ENCODE measurements at regions not wholly inside any gene's neighbourhood (a gene's known extent, or its start where the extent isn't known, plus 50 kb on each side); places are given as distances from the start of the nearest gene placed in this dataset.

DNA sequence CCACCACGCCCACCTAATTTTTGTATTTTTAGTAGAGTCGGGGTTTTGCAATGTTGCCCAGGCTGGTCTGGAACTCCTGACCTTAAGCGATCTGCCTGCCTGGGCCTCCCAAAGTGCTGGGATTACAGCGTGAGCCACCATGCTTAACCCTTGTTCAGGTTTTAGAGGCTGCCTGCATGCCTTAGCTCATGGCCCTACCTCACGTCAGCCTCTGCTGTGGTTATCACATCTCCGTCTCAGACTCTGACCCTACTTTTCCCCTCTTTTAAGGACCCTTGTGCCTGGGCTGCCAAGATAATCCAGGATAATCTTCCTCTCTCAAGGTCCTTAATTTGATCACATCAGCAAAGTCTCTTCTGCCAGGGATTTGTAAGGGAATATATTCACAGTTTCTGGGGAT is 98.2 kb upstream of the PMAIP1 start:
- Histone ChIP-seq H3K27me3 (ENCODE audit: insufficient read depth, low read length) (no peaks in the 10 kb centered on the region), H3K27ac (ENCODE audit: low read depth, low read length) (no peak overlapping the region), H3K9me2 (ENCODE audit: insufficient read depth) (no peaks in the 10 kb centered on the region), H3K4me3 (replicated peaks in 1 of 2; ENCODE audit: low read depth in 1 of 2, low read length in 2 of 2) (no peak overlapping the region), H3K9me3 (ENCODE audit: control insufficient read depth in 1 of 2, insufficient read depth in 1 of 2, low read depth in 1 of 2, low read length in 2 of 2) (no peaks in the 10 kb centered on the region), H3K79me2 (ENCODE audit: insufficient read depth, low read length) (no peaks in the 10 kb centered on the region), H3K4me2 (ENCODE audit: low read length) (no peak overlapping the region), H3K9ac (ENCODE audit: low read length) (no peak overlapping the region), H2AFZ (ENCODE audit: low read depth, low read length, poor library complexity, severe bottlenecking) (no peak overlapping the region), H3K36me3 (ENCODE audit: control insufficient read depth in 1 of 2, insufficient read depth in 2 of 2, low read length in 2 of 2) (no peaks in the 10 kb centered on the region), H4K20me1 (ENCODE audit: insufficient read depth) (no peaks in the 10 kb centered on the region), H3K4me1 (ENCODE audit: control insufficient read depth in 1 of 2, insufficient read depth in 2 of 2, low read length in 2 of 2) (no peaks in the 10 kb centered on the region)
- ChIA-PET RAD21 (ENCODE audit: low non-redundant PET in 1 of 2, low total read pairs in 2 of 2, uncharacterized antibody in 2 of 2, unreplicated experiment in 2 of 2) (no interaction called here), CTCF (no interaction called here), POLR2A (no interaction called here)
- DNase-seq (ENCODE audit: low read depth, low spot score) (no peak), ATAC-seq (no peak)
- TF ChIP-seq EGR1 (IDR thresholded peaks at IDR 0.05; ENCODE audit: low read depth) (no peak), EZH2 (IDR thresholded peaks at IDR 0.05) (no peak), SRF (IDR thresholded peaks at IDR 0.05; ENCODE audit: low read depth) (no peak), JUND (IDR thresholded peaks at IDR 0.05) (no peak), CBX3 (IDR thresholded peaks at IDR 0.05; ENCODE audit: low read depth) (no peak)
- TF ChIP-seq, protein P1, sequence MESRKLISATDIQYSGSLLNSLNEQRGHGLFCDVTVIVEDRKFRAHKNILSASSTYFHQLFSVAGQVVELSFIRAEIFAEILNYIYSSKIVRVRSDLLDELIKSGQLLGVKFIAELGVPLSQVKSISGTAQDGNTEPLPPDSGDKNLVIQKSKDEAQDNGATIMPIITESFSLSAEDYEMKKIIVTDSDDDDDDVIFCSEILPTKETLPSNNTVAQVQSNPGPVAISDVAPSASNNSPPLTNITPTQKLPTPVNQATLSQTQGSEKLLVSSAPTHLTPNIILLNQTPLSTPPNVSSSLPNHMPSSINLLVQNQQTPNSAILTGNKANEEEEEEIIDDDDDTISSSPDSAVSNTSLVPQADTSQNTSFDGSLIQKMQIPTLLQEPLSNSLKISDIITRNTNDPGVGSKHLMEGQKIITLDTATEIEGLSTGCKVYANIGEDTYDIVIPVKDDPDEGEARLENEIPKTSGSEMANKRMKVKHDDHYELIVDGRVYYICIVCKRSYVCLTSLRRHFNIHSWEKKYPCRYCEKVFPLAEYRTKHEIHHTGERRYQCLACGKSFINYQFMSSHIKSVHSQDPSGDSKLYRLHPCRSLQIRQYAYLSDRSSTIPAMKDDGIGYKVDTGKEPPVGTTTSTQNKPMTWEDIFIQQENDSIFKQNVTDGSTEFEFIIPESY (IDR thresholded peaks at IDR 0.05; ENCODE audit: extremely low read depth, insufficient replicate concordance, low read length) = no peak
- BruUV-seq (replicated peaks) = no TSS peak
- intact Hi-C loops (cut with micrococcal nuclease) = no loop called here

DNA sequence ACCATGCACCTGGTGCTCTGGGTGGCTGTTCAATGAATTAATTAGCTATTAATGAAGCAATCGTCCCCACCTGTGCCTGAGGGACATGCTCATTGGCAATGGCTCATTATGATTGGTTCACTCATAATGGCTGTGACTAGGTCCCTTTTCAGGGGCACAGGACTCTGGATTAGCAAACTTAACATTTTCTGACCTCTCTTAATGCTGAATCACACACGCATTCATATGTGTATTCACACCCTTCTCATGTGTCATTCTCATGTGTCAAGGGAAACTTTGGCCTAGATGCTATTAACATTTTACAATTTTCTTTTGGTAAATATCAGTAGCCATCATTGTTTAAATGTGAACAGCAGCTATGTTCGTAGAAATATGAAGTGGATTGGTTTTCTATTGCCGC is 98.9 kb upstream of the PMAIP1 start:
- H3K4me2 ChIP-seq (ENCODE audit: low read length) = no peak overlapping the region
- H3K9me3 ChIP-seq (ENCODE audit: control insufficient read depth in 1 of 2, insufficient read depth in 1 of 2, low read depth in 1 of 2, low read length in 2 of 2) = no peaks in the 10 kb centered on the region
- H3K27ac ChIP-seq (ENCODE audit: low read depth, low read length) = no peak overlapping the region
- H3K27me3 ChIP-seq (ENCODE audit: insufficient read depth, low read length) = no peaks in the 10 kb centered on the region
- no peaks in the 10 kb centered on the region for H3K36me3 ChIP-seq (ENCODE audit: control insufficient read depth in 1 of 2, insufficient read depth in 2 of 2, low read length in 2 of 2)
- no TSS peak for BruUV-seq (replicated peaks)
- DNase-seq (ENCODE audit: low read depth, low spot score) = no peak
- no peak for TF ChIP-seq SIN3A (IDR thresholded peaks at IDR 0.05; ENCODE audit: low read depth)
- TF ChIP-seq, protein P2, sequence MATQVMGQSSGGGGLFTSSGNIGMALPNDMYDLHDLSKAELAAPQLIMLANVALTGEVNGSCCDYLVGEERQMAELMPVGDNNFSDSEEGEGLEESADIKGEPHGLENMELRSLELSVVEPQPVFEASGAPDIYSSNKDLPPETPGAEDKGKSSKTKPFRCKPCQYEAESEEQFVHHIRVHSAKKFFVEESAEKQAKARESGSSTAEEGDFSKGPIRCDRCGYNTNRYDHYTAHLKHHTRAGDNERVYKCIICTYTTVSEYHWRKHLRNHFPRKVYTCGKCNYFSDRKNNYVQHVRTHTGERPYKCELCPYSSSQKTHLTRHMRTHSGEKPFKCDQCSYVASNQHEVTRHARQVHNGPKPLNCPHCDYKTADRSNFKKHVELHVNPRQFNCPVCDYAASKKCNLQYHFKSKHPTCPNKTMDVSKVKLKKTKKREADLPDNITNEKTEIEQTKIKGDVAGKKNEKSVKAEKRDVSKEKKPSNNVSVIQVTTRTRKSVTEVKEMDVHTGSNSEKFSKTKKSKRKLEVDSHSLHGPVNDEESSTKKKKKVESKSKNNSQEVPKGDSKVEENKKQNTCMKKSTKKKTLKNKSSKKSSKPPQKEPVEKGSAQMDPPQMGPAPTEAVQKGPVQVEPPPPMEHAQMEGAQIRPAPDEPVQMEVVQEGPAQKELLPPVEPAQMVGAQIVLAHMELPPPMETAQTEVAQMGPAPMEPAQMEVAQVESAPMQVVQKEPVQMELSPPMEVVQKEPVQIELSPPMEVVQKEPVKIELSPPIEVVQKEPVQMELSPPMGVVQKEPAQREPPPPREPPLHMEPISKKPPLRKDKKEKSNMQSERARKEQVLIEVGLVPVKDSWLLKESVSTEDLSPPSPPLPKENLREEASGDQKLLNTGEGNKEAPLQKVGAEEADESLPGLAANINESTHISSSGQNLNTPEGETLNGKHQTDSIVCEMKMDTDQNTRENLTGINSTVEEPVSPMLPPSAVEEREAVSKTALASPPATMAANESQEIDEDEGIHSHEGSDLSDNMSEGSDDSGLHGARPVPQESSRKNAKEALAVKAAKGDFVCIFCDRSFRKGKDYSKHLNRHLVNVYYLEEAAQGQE (IDR thresholded peaks at IDR 0.05; ENCODE audit: low read depth) = no peak
- TF ChIP-seq JUND (IDR thresholded peaks at IDR 0.05) = no peak
- no peak for TF ChIP-seq EZH2phosphoT487 (IDR thresholded peaks at IDR 0.05; ENCODE audit: borderline replicate concordance)
- no peak for TF ChIP-seq ELF1 (IDR thresholded peaks at IDR 0.05; ENCODE audit: borderline replicate concordance, low read depth)
- TF ChIP-seq SRF (IDR thresholded peaks at IDR 0.05; ENCODE audit: low read depth) = no peak
- TF ChIP-seq POLR2A (IDR thresholded peaks at IDR 0.05; ENCODE audit: borderline replicate concordance, extremely low read depth, insufficient read depth, insufficient read length) = no peak
- TF ChIP-seq, protein P3, sequence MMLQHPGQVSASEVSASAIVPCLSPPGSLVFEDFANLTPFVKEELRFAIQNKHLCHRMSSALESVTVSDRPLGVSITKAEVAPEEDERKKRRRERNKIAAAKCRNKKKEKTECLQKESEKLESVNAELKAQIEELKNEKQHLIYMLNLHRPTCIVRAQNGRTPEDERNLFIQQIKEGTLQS (IDR thresholded peaks at IDR 0.05) = no peak
- TF ChIP-seq ZNF274 (IDR thresholded peaks at IDR 0.05; ENCODE audit: low read depth, low read length) = no peak
- TF ChIP-seq, protein P4, sequence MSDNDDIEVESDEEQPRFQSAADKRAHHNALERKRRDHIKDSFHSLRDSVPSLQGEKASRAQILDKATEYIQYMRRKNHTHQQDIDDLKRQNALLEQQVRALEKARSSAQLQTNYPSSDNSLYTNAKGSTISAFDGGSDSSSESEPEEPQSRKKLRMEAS (IDR thresholded peaks at IDR 0.05) = no peak
- no peak for TF ChIP-seq CEBPB (IDR thresholded peaks at IDR 0.05; ENCODE audit: low read depth)
- no peak for TF ChIP-seq TCF7L2 (IDR thresholded peaks at IDR 0.05; ENCODE audit: borderline replicate concordance, extremely low read depth, insufficient read depth, insufficient read length)
- ATAC-seq = no peak
- H3K9me2 ChIP-seq (ENCODE audit: insufficient read depth) = no peaks in the 10 kb centered on the region
- H3K4me1 ChIP-seq (ENCODE audit: control insufficient read depth in 1 of 2, insufficient read depth in 2 of 2, low read length in 2 of 2) = no peaks in the 10 kb centered on the region
- H4K20me1 ChIP-seq (ENCODE audit: insufficient read depth) = no peaks in the 10 kb centered on the region
- no peaks in the 10 kb centered on the region for H3K79me2 ChIP-seq (ENCODE audit: insufficient read depth, low read length)
- H3K9ac ChIP-seq (ENCODE audit: low read length) = no peak overlapping the region
- ChIA-PET RAD21 (ENCODE audit: low non-redundant PET in 1 of 2, low total read pairs in 2 of 2, uncharacterized antibody in 2 of 2, unreplicated experiment in 2 of 2) (no interaction called here), POLR2A (no interaction called here), CTCF (interaction anchor here (0.9 kb wide), 1 partner anchor 23 kb away, joined by 3 read pairs; no protein-coding TSS in a partner anchor)
- no peak overlapping the region for H3K4me3 ChIP-seq (replicated peaks in 1 of 2; ENCODE audit: low read depth in 1 of 2, low read length in 2 of 2)
- H2AFZ ChIP-seq (ENCODE audit: low read depth, low read length, poor library complexity, severe bottlenecking) = no peak overlapping the region
- intact Hi-C loops (cut with micrococcal nuclease) = no loop called here
